HG03095 (cell line): ENCODE measurements at regions not wholly inside any gene's neighbourhood (a gene's known extent, or its start where the extent isn't known, plus 50 kb on each side); places are given as distances from the start of the nearest gene placed in this dataset.
A peak's percentile ranks its signal among the peaks of the same experiment; 100 is the strongest.

Experiments
- ATAC-seq: cut with Tn5 transposase; IDR thresholded peaks from one replicate; pipeline ENCODE4 v1.9.1; 2021; ENCODE audit warnings: moderate library complexity; ENCODE audit not compliant: unreplicated experiment

- ATAC-seq = no peak
Observed at GRCh38 chr12:92438641-92439419, 264.0 kb upstream of the PLEKHG7 start.

- ATAC-seq = no peak
Observed at GRCh38 chr12:92437452-92437851, 265.3 kb upstream of the PLEKHG7 start.

GRCh38 chr12:92436856-92437255 is 265.9 kb upstream of the PLEKHG7 start:
- no peak for ATAC-seq

- ATAC-seq = no peak
Observed at GRCh38 chr12:92434607-92435025, 268.2 kb upstream of the PLEKHG7 start.

- peak; percentile 77 for ATAC-seq
Observed at GRCh38 chr12:92432724-92433441, 269.9 kb upstream of the PLEKHG7 start.

GRCh38 chr12:92431146-92431545 is 271.6 kb upstream of the PLEKHG7 start:
- no peak for ATAC-seq

- no peak for ATAC-seq
Observed at GRCh38 chr12:92426332-92426731, 276.5 kb upstream of the PLEKHG7 start.

GRCh38 chr12:92425165-92425564 is 277.6 kb upstream of the PLEKHG7 start:
- ATAC-seq = no peak

GRCh38 chr12:92424338-92424737 is 278.5 kb upstream of the PLEKHG7 start:
- ATAC-seq = no peak

GRCh38 chr12:92421701-92422100 is 276.1 kb upstream of the BTG1 start:
- no peak for ATAC-seq

- ATAC-seq = no peak
Observed at GRCh38 chr12:92421042-92421441, 275.4 kb upstream of the BTG1 start.

- ATAC-seq = no peak
Observed at GRCh38 chr12:92419201-92419600, 273.6 kb upstream of the BTG1 start.

GRCh38 chr12:92418381-92418780 is 272.7 kb upstream of the BTG1 start:
- ATAC-seq = no peak

- no peak for ATAC-seq
Observed at GRCh38 chr12:92417373-92417772, 271.7 kb upstream of the BTG1 start.

GRCh38 chr12:92416385-92416812 is 270.8 kb upstream of the BTG1 start:
- ATAC-seq = no peak

- ATAC-seq = no peak
Observed at GRCh38 chr12:92414170-92415070, 268.8 kb upstream of the BTG1 start.

GRCh38 chr12:92413286-92413685 is 267.6 kb upstream of the BTG1 start:
- no peak for ATAC-seq

GRCh38 chr12:92412856-92413255 is 267.2 kb upstream of the BTG1 start:
- ATAC-seq = no peak

- no peak for ATAC-seq
Observed at GRCh38 chr12:92411687-92412086, 266.0 kb upstream of the BTG1 start.

- no peak for ATAC-seq
Observed at GRCh38 chr12:92408072-92408900, 262.6 kb upstream of the BTG1 start.
